ENCODE measurements at regions not wholly inside any gene's neighbourhood (a gene's known extent, or its start where the extent isn't known, plus 50 kb on each side); places are given as distances from the start of the nearest gene placed in this dataset.

GRCh38 chr2:81495556-81495955 is 1191.0 kb upstream of the LRRTM1 start:
- ChIA-PET CTCF (no interaction called here), POLR2A (ENCODE audit: unreplicated experiment) (no interaction called here)
- intact Hi-C loops (cut with micrococcal nuclease): no loop called here
- H3K4me1 ChIP-seq (ENCODE audit: insufficient read depth, low read length): no peaks in the 10 kb centered on the region
- ATAC-seq (no peak; the same call in 1 of the 2 replicates), DNase-seq (peak; percentile 35)
- H3K36me3 ChIP-seq (ENCODE audit: low read depth, low read length): no peaks in the 10 kb centered on the region
- H3K4me2 ChIP-seq (ENCODE audit: low read length): no peak overlapping the region
- H3K79me2 ChIP-seq (ENCODE audit: low read length): no peaks in the 10 kb centered on the region
- no peaks in the 10 kb centered on the region for H3F3A ChIP-seq (ENCODE audit: low read length, unreplicated experiment)
- H3K27me3 ChIP-seq (ENCODE audit: low read length): no peaks in the 10 kb centered on the region
- no peak overlapping the region for H3K4me3 ChIP-seq (ENCODE audit: low read length)
- TF ChIP-seq EZH2phosphoT487 (IDR thresholded peaks at IDR 0.05; ENCODE audit: borderline replicate concordance, low read length) (no peak), EZH2 (IDR thresholded peaks at IDR 0.05; ENCODE audit: low read length, unreplicated experiment) (no peak), CTCF (conservative IDR thresholded peaks at IDR 0.05; ENCODE audit: low read depth, low read length) (no peak)
- no peak overlapping the region for H3K27ac ChIP-seq (ENCODE audit: low read length)
- no peak overlapping the region for H3K9ac ChIP-seq (ENCODE audit: low read length)
- H2AFZ ChIP-seq (ENCODE audit: low read length): peak overlapping the region; percentile 14; the same call in 1 of the 2 replicates
- no peaks in the 10 kb centered on the region for H3K9me3 ChIP-seq (ENCODE audit: low read length)
- no peaks in the 10 kb centered on the region for H4K20me1 ChIP-seq (ENCODE audit: low read length)
- no peaks in the 10 kb centered on the region for H3K9me2 ChIP-seq (replicated peaks; ENCODE audit: low read length)
- BruUV-seq (replicated peaks): no TSS peak

- Histone ChIP-seq H3K27ac (ENCODE audit: low read length) (no peak overlapping the region), H3K9ac (ENCODE audit: low read length) (no peak overlapping the region), H3K36me3 (ENCODE audit: low read depth, low read length) (no peaks in the 10 kb centered on the region), H3K4me2 (ENCODE audit: low read length) (no peak overlapping the region), H3K79me2 (ENCODE audit: low read length) (no peaks in the 10 kb centered on the region), H3K9me3 (ENCODE audit: low read length) (no peaks in the 10 kb centered on the region), H3F3A (ENCODE audit: low read length, unreplicated experiment) (no peaks in the 10 kb centered on the region), H3K4me3 (ENCODE audit: low read length) (no peak overlapping the region), H4K20me1 (ENCODE audit: low read length) (no peaks in the 10 kb centered on the region), H2AFZ (ENCODE audit: low read length) (no peak overlapping the region), H3K4me1 (ENCODE audit: insufficient read depth, low read length) (no peaks in the 10 kb centered on the region), H3K9me2 (replicated peaks; ENCODE audit: low read length) (no peaks in the 10 kb centered on the region), H3K27me3 (ENCODE audit: low read length) (no peaks in the 10 kb centered on the region)
- intact Hi-C loops (cut with micrococcal nuclease): no loop called here
- DNase-seq (no peak), ATAC-seq (no peak)
- TF ChIP-seq CTCF (conservative IDR thresholded peaks at IDR 0.05; ENCODE audit: low read depth, low read length) (no peak), EZH2 (IDR thresholded peaks at IDR 0.05; ENCODE audit: low read length, unreplicated experiment) (no peak), EZH2phosphoT487 (IDR thresholded peaks at IDR 0.05; ENCODE audit: borderline replicate concordance, low read length) (no peak)
- ChIA-PET CTCF (no interaction called here), POLR2A (ENCODE audit: unreplicated experiment) (no interaction called here)
- BruUV-seq (replicated peaks): no TSS peak
These were observed 1178.7 kb upstream of the LRRTM1 start for GRCh38 chr2:81483254-81483653.

- ATAC-seq: no peak
- no peak for TF ChIP-seq CTCF (conservative IDR thresholded peaks at IDR 0.05; ENCODE audit: low read depth, low read length)
- no peak overlapping the region for H3K9ac ChIP-seq (ENCODE audit: low read length)
- H3K9me3 ChIP-seq (ENCODE audit: low read length): no peaks in the 10 kb centered on the region
- H3K27me3 ChIP-seq (ENCODE audit: low read length): no peaks in the 10 kb centered on the region
- no peaks in the 10 kb centered on the region for H3K4me1 ChIP-seq (ENCODE audit: insufficient read depth, low read length)
- no TSS peak for BruUV-seq (replicated peaks)
- DNase-seq: no peak
- no peak overlapping the region for H3K4me2 ChIP-seq (ENCODE audit: low read length)
- H3K36me3 ChIP-seq (ENCODE audit: low read depth, low read length): no peaks in the 10 kb centered on the region
- ChIA-PET CTCF (no interaction called here), POLR2A (ENCODE audit: unreplicated experiment) (no interaction called here)
- no peaks in the 10 kb centered on the region for H3K79me2 ChIP-seq (ENCODE audit: low read length)
- H2AFZ ChIP-seq (ENCODE audit: low read length): no peak overlapping the region
- no peaks in the 10 kb centered on the region for H3K9me2 ChIP-seq (replicated peaks; ENCODE audit: low read length)
- H3K27ac ChIP-seq (ENCODE audit: low read length): no peak overlapping the region
- intact Hi-C loops (cut with micrococcal nuclease): no loop called here
- no peaks in the 10 kb centered on the region for H3F3A ChIP-seq (ENCODE audit: low read length, unreplicated experiment)
- no peaks in the 10 kb centered on the region for H4K20me1 ChIP-seq (ENCODE audit: low read length)
- no peak overlapping the region for H3K4me3 ChIP-seq (ENCODE audit: low read length)
These were observed 1177.4 kb upstream of the LRRTM1 start for GRCh38 chr2:81481994-81482368.
